ENCODE measurements at regions not wholly inside any gene's neighbourhood (a gene's known extent, or its start where the extent isn't known, plus 50 kb on each side); places are given as distances from the start of the nearest gene placed in this dataset.

DNA sequence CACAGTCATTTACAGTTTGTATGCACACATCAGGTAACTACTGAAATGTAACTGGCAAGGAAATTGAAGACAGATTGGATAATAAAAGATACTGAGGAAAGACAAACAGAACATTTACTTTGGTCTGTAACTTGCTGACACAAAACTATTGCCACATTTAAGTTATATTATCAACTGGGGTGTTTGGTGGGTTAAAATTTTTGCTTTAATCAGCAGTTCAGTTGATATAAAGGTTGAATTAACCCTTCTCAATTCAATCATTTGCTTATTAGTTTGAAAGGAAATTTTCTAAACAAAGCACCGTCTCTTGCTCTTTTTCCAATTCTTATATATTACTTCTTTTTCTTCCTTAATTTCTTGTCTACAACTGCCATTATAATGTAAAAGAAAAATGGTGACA is 102.4 kb downstream of the TMEM26 start:
- dilution Hi-C loops (cut with HindIII; ENCODE audit: low sequenced_read_pairs, unreplicated experiment) = no loop called here
- H3K9me3 ChIP-seq (ENCODE audit: control insufficient read depth, insufficient read depth, low read length) = no peaks in the 10 kb centered on the region
- H3K18ac ChIP-seq (ENCODE audit: low read depth, low read length) = no peak overlapping the region
- H3K4me1 ChIP-seq (ENCODE audit: control insufficient read depth, insufficient read depth, low read length) = no peaks in the 10 kb centered on the region
- no peak overlapping the region for H2AK5ac ChIP-seq (ENCODE audit: low read depth, low read length)
- no peak overlapping the region for H3K9ac ChIP-seq (ENCODE audit: low read depth, low read length)
- no peak overlapping the region for H3K4ac ChIP-seq (ENCODE audit: low read depth, low read length)
- H2AK9ac ChIP-seq (replicated peaks; ENCODE audit: low read depth, low read length, poor library complexity) = no peak overlapping the region
- no peak overlapping the region for H3K56ac ChIP-seq (ENCODE audit: extremely low read depth, insufficient read depth, low read length)
- no peak overlapping the region for H3K27ac ChIP-seq (ENCODE audit: insufficient read depth, low read length)
- WGBS, 2 experiments (ENCODE audit: extremely low coverage in 2 of 2, insufficient read length in 1 of 2) = 100% methylated on average over 1 of the region's 1 CpG; no CpG with 5 or more reads in 1 of the 2 experiments
- in situ Hi-C loops (cut with MboI; ENCODE audit: low sequenced_read_pairs) = no loop called here
- no peak overlapping the region for H2AFZ ChIP-seq (replicated peaks; ENCODE audit: low read length, poor library complexity)
- no peak overlapping the region for H4K91ac ChIP-seq (ENCODE audit: insufficient read depth, low read depth, low read length)
- no TSS peak for BruUV-seq (replicated peaks)
- no peak overlapping the region for H4K8ac ChIP-seq (ENCODE audit: low read depth in 2 of 2, low read length in 2 of 2)
- intact Hi-C loops (cut with micrococcal nuclease) = loop anchor here (10.0 kb wide), 1 partner anchor 126 kb away; no protein-coding TSS in a partner anchor
- no peak overlapping the region for H2BK20ac ChIP-seq (ENCODE audit: low read depth, low read length)
- H3K9me1 ChIP-seq (ENCODE audit: insufficient read depth, low read length) = no peaks in the 10 kb centered on the region
- no peak overlapping the region for H3K23ac ChIP-seq (ENCODE audit: low read depth, low read length)
- H3K4me2 ChIP-seq (ENCODE audit: low read depth, low read length) = no peak overlapping the region
- H3K27me3 ChIP-seq (ENCODE audit: control insufficient read depth, insufficient read depth, low read length) = no peaks in the 10 kb centered on the region
- DNase-seq = no peak
- H2BK120ac ChIP-seq (ENCODE audit: low read depth, low read length) = no peak overlapping the region
- no peak overlapping the region for H2BK5ac ChIP-seq (ENCODE audit: low read depth, low read length, poor library complexity, severe bottlenecking)
- H2BK15ac ChIP-seq (ENCODE audit: low read depth, low read length) = no peak overlapping the region
- no peak for ATAC-seq (ENCODE audit: low read depth)
- H3K4me3 ChIP-seq (ENCODE audit: insufficient read depth, low read depth, low read length) = no peak overlapping the region
- H3K79me1 ChIP-seq (ENCODE audit: low read depth in 1 of 2, low read length in 2 of 2) = no peaks in the 10 kb centered on the region
- ChIA-PET CTCF (no interaction called here), POLR2A (ENCODE audit: unreplicated experiment) (no interaction called here)
- no peak overlapping the region for H4K5ac ChIP-seq (ENCODE audit: low read depth, low read length)
- no peak overlapping the region for H3K14ac ChIP-seq (replicated peaks; ENCODE audit: low read depth, low read length)
- no peaks in the 10 kb centered on the region for H3K36me3 ChIP-seq (ENCODE audit: control insufficient read depth, insufficient read depth, low read length)
- H4K20me1 ChIP-seq (ENCODE audit: insufficient read depth, low read length) = no peaks in the 10 kb centered on the region
- no peak for TF ChIP-seq SMC3 (IDR thresholded peaks at IDR 0.05; ENCODE audit: low read depth, low read length)
- TF ChIP-seq, protein P1, sequence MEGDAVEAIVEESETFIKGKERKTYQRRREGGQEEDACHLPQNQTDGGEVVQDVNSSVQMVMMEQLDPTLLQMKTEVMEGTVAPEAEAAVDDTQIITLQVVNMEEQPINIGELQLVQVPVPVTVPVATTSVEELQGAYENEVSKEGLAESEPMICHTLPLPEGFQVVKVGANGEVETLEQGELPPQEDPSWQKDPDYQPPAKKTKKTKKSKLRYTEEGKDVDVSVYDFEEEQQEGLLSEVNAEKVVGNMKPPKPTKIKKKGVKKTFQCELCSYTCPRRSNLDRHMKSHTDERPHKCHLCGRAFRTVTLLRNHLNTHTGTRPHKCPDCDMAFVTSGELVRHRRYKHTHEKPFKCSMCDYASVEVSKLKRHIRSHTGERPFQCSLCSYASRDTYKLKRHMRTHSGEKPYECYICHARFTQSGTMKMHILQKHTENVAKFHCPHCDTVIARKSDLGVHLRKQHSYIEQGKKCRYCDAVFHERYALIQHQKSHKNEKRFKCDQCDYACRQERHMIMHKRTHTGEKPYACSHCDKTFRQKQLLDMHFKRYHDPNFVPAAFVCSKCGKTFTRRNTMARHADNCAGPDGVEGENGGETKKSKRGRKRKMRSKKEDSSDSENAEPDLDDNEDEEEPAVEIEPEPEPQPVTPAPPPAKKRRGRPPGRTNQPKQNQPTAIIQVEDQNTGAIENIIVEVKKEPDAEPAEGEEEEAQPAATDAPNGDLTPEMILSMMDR (conservative IDR thresholded peaks at IDR 0.05; ENCODE audit: low read depth, low read length) = no peak
- TF ChIP-seq, protein P2, sequence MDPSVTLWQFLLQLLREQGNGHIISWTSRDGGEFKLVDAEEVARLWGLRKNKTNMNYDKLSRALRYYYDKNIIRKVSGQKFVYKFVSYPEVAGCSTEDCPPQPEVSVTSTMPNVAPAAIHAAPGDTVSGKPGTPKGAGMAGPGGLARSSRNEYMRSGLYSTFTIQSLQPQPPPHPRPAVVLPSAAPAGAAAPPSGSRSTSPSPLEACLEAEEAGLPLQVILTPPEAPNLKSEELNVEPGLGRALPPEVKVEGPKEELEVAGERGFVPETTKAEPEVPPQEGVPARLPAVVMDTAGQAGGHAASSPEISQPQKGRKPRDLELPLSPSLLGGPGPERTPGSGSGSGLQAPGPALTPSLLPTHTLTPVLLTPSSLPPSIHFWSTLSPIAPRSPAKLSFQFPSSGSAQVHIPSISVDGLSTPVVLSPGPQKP (IDR thresholded peaks at IDR 0.05; ENCODE audit: borderline replicate concordance, low read depth, low read length) = no peak
- TF ChIP-seq NFE2L2 (IDR thresholded peaks at IDR 0.05; ENCODE audit: low read depth, low read length) = no peak
- no peak for TF ChIP-seq RCOR1 (IDR thresholded peaks at IDR 0.05; ENCODE audit: insufficient replicate concordance, low read length)
- TF ChIP-seq CHD1 (IDR thresholded peaks at IDR 0.05; ENCODE audit: low read depth, low read length) = no peak
- TF ChIP-seq POLR2A (IDR thresholded peaks at IDR 0.05; ENCODE audit: low read depth, low read length) = no peak
- no peak for TF ChIP-seq FOS (IDR thresholded peaks at IDR 0.05; ENCODE audit: low read depth, low read length)
- no peak for TF ChIP-seq BHLHE40 (IDR thresholded peaks at IDR 0.05; ENCODE audit: low read depth, low read length)
- no peak for TF ChIP-seq MAZ (IDR thresholded peaks at IDR 0.05; ENCODE audit: borderline replicate concordance, low read depth, low read length)
- TF ChIP-seq MXI1 (IDR thresholded peaks at IDR 0.05; ENCODE audit: borderline replicate concordance, low read depth, low read length) = no peak
- no peak for TF ChIP-seq MAFK (IDR thresholded peaks at IDR 0.05; ENCODE audit: low read depth, low read length)
- TF ChIP-seq, protein P3, sequence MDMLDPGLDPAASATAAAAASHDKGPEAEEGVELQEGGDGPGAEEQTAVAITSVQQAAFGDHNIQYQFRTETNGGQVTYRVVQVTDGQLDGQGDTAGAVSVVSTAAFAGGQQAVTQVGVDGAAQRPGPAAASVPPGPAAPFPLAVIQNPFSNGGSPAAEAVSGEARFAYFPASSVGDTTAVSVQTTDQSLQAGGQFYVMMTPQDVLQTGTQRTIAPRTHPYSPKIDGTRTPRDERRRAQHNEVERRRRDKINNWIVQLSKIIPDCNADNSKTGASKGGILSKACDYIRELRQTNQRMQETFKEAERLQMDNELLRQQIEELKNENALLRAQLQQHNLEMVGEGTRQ (IDR thresholded peaks at IDR 0.05; ENCODE audit: low read depth, low read length) = no peak
